ENCODE measurements at regions not wholly inside any gene's neighbourhood (a gene's known extent, or its start where the extent isn't known, plus 50 kb on each side); places are given as distances from the start of the nearest gene placed in this dataset.
A peak's percentile ranks its signal among the peaks of the same experiment; 100 is the strongest.

GRCh38 chr21:28737674-28738419, 254.8 kb downstream of the LTN1 start:
- FAIRE-seq = no peak
- CTCF ChIA-PET (ENCODE audit: low intra/inter-chr PET ratio) = no interaction called here

DNA sequence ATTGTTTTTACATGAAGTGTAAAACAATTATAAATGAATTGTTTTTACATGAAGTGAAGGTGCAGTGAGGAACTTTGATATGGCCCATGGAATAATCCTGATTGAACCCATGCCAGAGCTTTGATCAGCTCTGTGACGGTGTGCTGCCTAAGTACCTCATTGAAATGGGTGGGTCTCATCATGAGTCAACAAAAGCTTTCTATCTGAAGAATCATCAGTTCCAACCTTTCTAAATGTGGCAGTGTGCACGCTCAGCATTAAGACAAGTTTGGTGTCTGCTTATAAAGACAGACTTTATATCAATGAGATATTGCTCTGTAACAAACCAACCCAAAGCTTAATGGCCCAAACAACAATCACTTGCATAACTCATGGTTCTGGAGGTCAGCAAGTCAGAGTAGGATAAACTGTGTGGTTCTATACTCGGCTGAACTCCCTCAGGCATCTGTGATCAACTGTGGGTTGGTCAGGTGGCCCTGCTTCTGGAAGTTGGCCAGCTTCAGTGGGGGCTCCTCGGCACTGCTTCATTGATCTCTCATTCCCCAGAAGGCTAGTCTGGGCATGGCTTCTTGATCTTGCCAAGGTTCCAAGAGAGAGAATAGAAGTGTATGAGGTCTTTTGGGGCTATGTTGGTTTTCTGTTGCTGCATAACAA, 258.0 kb downstream of the LTN1 start:
- in situ Hi-C loops (cut with MboI) = no loop called here
- Histone ChIP-seq H3K36me3 (ENCODE audit: control insufficient read depth, insufficient read depth, low read length) (no peaks in the 10 kb centered on the region), H3K4me3 (no peak overlapping the region), H3K27me3 (ENCODE audit: control insufficient read depth in 2 of 2, insufficient read depth in 2 of 2, low read length in 2 of 2) (no peaks in the 10 kb centered on the region), H3K4me2 (ENCODE audit: insufficient read depth, low read length) (no peak overlapping the region), H3K4me1 (replicated peaks in 1 of 2; ENCODE audit: control insufficient read depth in 2 of 2, insufficient read depth in 2 of 2, low read length in 2 of 2) (no peaks in the 10 kb centered on the region), H2AFZ (ENCODE audit: low read depth, low read length) (no peak overlapping the region), H3K9me3 (replicated peaks; ENCODE audit: control insufficient read depth, insufficient read depth, low read depth, low read length) (no peaks in the 10 kb centered on the region), H3K27ac (ENCODE audit: extremely low read depth, low read depth, low read length) (no peak overlapping the region), H3K79me2 (ENCODE audit: control insufficient read depth, insufficient read depth, low read length) (no peaks in the 10 kb centered on the region), H3K9ac (ENCODE audit: insufficient read depth in 1 of 2, low read depth in 2 of 2, low read length in 2 of 2) (no peak overlapping the region), H4K20me1 (replicated peaks; ENCODE audit: control insufficient read depth, insufficient read depth, low read length) (no peaks in the 10 kb centered on the region), H3K9me1 (ENCODE audit: control insufficient read depth, insufficient read depth, low read length) (no peaks in the 10 kb centered on the region)
- WGBS (ENCODE audit: insufficient coverage, low coverage, missing lambda C conversion rate) = 0% methylated on average over 4 of the region's 4 CpGs
- FAIRE-seq (no peak), DNase-seq (ENCODE audit: extremely low read depth in 1 of 4, low spot score in 3 of 4) (no peak), ATAC-seq (no peak)
- CTCF ChIA-PET (ENCODE audit: low intra/inter-chr PET ratio) = no interaction called here
- BruUV-seq (replicated peaks) = no TSS peak
- TF ChIP-seq, protein P1, sequence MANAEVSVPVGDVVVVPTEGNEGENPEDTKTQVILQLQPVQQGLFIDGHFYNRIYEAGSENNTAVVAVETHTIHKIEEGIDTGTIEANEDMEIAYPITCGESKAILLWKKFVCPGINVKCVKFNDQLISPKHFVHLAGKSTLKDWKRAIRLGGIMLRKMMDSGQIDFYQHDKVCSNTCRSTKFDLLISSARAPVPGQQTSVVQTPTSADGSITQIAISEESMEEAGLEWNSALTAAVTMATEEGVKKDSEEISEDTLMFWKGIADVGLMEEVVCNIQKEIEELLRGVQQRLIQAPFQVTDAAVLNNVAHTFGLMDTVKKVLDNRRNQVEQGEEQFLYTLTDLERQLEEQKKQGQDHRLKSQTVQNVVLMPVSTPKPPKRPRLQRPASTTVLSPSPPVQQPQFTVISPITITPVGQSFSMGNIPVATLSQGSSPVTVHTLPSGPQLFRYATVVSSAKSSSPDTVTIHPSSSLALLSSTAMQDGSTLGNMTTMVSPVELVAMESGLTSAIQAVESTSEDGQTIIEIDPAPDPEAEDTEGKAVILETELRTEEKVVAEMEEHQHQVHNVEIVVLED (CRISPR knock-in tag; IDR thresholded peaks at IDR 0.05) = no peak
- TF ChIP-seq MCM2 (IDR thresholded peaks at IDR 0.05; ENCODE audit: low read depth) (no peak), RBM34 (IDR thresholded peaks at IDR 0.05; ENCODE audit: borderline replicate concordance, insufficient read depth, low read length) (no peak), SLC30A9 (CRISPR knock-in tag; IDR thresholded peaks at IDR 0.05) (no peak), GATAD2B (IDR thresholded peaks at IDR 0.05; ENCODE audit: borderline replicate concordance) (no peak)
- TF ChIP-seq, protein P2, sequence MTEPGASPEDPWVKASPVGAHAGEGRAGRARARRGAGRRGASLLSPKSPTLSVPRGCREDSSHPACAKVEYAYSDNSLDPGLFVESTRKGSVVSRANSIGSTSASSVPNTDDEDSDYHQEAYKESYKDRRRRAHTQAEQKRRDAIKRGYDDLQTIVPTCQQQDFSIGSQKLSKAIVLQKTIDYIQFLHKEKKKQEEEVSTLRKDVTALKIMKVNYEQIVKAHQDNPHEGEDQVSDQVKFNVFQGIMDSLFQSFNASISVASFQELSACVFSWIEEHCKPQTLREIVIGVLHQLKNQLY (CRISPR knock-in tag; conservative IDR thresholded peaks at IDR 0.05) = no peak
- POLR2A ChIA-PET = no interaction called here
- intact Hi-C loops (cut with micrococcal nuclease) = no loop called here

More at GRCh38 chr21:28737674-28738419, 254.8 kb downstream of the LTN1 start:
- no peak overlapping the region for H2AFZ ChIP-seq (ENCODE audit: low read depth, low read length)
- POLR2A ChIA-PET = no interaction called here
- no peaks in the 10 kb centered on the region for H3K9me3 ChIP-seq (replicated peaks; ENCODE audit: control insufficient read depth, insufficient read depth, low read depth, low read length)
- H3K27me3 ChIP-seq (ENCODE audit: control insufficient read depth in 2 of 2, insufficient read depth in 2 of 2, low read length in 2 of 2) = no peaks in the 10 kb centered on the region
- WGBS (ENCODE audit: insufficient coverage, low coverage, missing lambda C conversion rate) = 3% methylated on average over 3 of the region's 3 CpGs
- no peak overlapping the region for H3K4me3 ChIP-seq
- no peaks in the 10 kb centered on the region for H3K9me1 ChIP-seq (ENCODE audit: control insufficient read depth, insufficient read depth, low read length)
- no peak overlapping the region for H3K27ac ChIP-seq (ENCODE audit: extremely low read depth, low read depth, low read length)
- H4K20me1 ChIP-seq (replicated peaks; ENCODE audit: control insufficient read depth, insufficient read depth, low read length) = no peaks in the 10 kb centered on the region
- intact Hi-C loops (cut with micrococcal nuclease) = no loop called here
- no peaks in the 10 kb centered on the region for H3K36me3 ChIP-seq (ENCODE audit: control insufficient read depth, insufficient read depth, low read length)
- TF ChIP-seq MXD1 (CRISPR knock-in tag; IDR thresholded peaks at IDR 0.05; ENCODE audit: borderline replicate concordance, poor library complexity, severe bottlenecking) (no peak), NFIC (IDR thresholded peaks at IDR 0.05) (peak; percentile 69)
- H3K79me2 ChIP-seq (ENCODE audit: control insufficient read depth, insufficient read depth, low read length) = no peaks in the 10 kb centered on the region
- no peak overlapping the region for H3K4me2 ChIP-seq (ENCODE audit: insufficient read depth, low read length)
- in situ Hi-C loops (cut with MboI) = no loop called here
- BruUV-seq (replicated peaks) = no TSS peak
- DNase-seq (ENCODE audit: extremely low read depth in 1 of 4, low spot score in 3 of 4) = peak in 1 of 4 experiments; percentile 3
- H3K4me1 ChIP-seq (replicated peaks in 1 of 2; ENCODE audit: control insufficient read depth in 2 of 2, insufficient read depth in 2 of 2, low read length in 2 of 2) = no peaks in the 10 kb centered on the region
- no peak overlapping the region for H3K9ac ChIP-seq (ENCODE audit: insufficient read depth in 1 of 2, low read depth in 2 of 2, low read length in 2 of 2)
- ATAC-seq = no peak
